ENCODE measurements at regions not wholly inside any gene's neighbourhood (a gene's known extent, or its start where the extent isn't known, plus 50 kb on each side); places are given as distances from the start of the nearest gene placed in this dataset.
"Not testable (repeated sequence)": the region's sequence is repeated elsewhere in the genome, so short reads cannot be mapped to it uniquely, and the experiment has no call there.

- ATAC-seq (ENCODE audit: poor library complexity) (no peak), DNase-seq (no peak)
- intact Hi-C loops (cut with DNase I), result no loop called here
Measured at GRCh38 chr7:11985971-11986370, 154.0 kb upstream of the THSD7A start.

- DNase-seq, result no peak
- ATAC-seq (ENCODE audit: poor library complexity), result no peak
- intact Hi-C loops (cut with DNase I), result no loop called here
Measured at GRCh38 chr7:11988186-11988585, 156.2 kb upstream of the THSD7A start.

GRCh38 chr7:12002428-12002827, 170.4 kb upstream of the THSD7A start:
- ATAC-seq (ENCODE audit: poor library complexity) (no peak), DNase-seq (no peak)
- intact Hi-C loops (cut with DNase I), result no loop called here

GRCh38 chr7:12004581-12004980, 172.6 kb upstream of the THSD7A start:
- ATAC-seq (ENCODE audit: poor library complexity), result no peak
- intact Hi-C loops (cut with DNase I), result no loop called here
- no peak for DNase-seq

- intact Hi-C loops (cut with DNase I), result no loop called here
Measured at GRCh38 chr7:12007576-12007975, 175.6 kb upstream of the THSD7A start.

GRCh38 chr7:12013983-12014382, 182.0 kb upstream of the THSD7A start:
- no peak for ATAC-seq (ENCODE audit: poor library complexity)

More at GRCh38 chr7:12007576-12007975, 175.6 kb upstream of the THSD7A start:
- ATAC-seq (ENCODE audit: poor library complexity) (no peak), DNase-seq (no peak)

GRCh38 chr7:12016439-12016838, 184.4 kb upstream of the THSD7A start:
- intact Hi-C loops (cut with DNase I), result no loop called here
- no peak for ATAC-seq (ENCODE audit: poor library complexity)
- no peak for DNase-seq

More at GRCh38 chr7:12013983-12014382, 182.0 kb upstream of the THSD7A start:
- DNase-seq, result no peak
- intact Hi-C loops (cut with DNase I), result no loop called here

GRCh38 chr7:12017046-12017445, 185.0 kb upstream of the THSD7A start:
- ATAC-seq (ENCODE audit: poor library complexity) (no peak), DNase-seq (no peak)
- intact Hi-C loops (cut with DNase I), result no loop called here

GRCh38 chr7:12022011-12022410, 189.1 kb upstream of the TMEM106B start:
- DNase-seq; intact Hi-C loops (cut with DNase I); ATAC-seq (ENCODE audit: poor library complexity): not testable (repeated sequence)

- DNase-seq (no peak), ATAC-seq (ENCODE audit: poor library complexity) (no peak)
- intact Hi-C loops (cut with DNase I), result no loop called here
Measured at GRCh38 chr7:12025246-12025645, 185.8 kb upstream of the TMEM106B start.

GRCh38 chr7:12028508-12028907, 182.6 kb upstream of the TMEM106B start:
- ATAC-seq (ENCODE audit: poor library complexity) (no peak), DNase-seq (no peak)
- intact Hi-C loops (cut with DNase I), result no loop called here

- intact Hi-C loops (cut with DNase I), result no loop called here
- ATAC-seq (ENCODE audit: poor library complexity), result no peak
- DNase-seq, result no peak
Measured at GRCh38 chr7:12030116-12030515, 181.0 kb upstream of the TMEM106B start.

GRCh38 chr7:12031186-12031585, 179.9 kb upstream of the TMEM106B start:
- no peak for DNase-seq
- no peak for ATAC-seq (ENCODE audit: poor library complexity)
- intact Hi-C loops (cut with DNase I), result no loop called here

GRCh38 chr7:12031638-12032037, 179.5 kb upstream of the TMEM106B start:
- intact Hi-C loops (cut with DNase I), result no loop called here
- ATAC-seq (ENCODE audit: poor library complexity) (no peak), DNase-seq (no peak)

GRCh38 chr7:12032146-12032545, 178.9 kb upstream of the TMEM106B start:
- DNase-seq, result no peak
- no peak for ATAC-seq (ENCODE audit: poor library complexity)
- intact Hi-C loops (cut with DNase I), result no loop called here

- intact Hi-C loops (cut with DNase I); ATAC-seq (ENCODE audit: poor library complexity); DNase-seq: not testable (repeated sequence)
Measured at GRCh38 chr7:12043457-12043856, 167.6 kb upstream of the TMEM106B start.

GRCh38 chr7:12052211-12052610, 158.9 kb upstream of the TMEM106B start:
- no peak for DNase-seq
- intact Hi-C loops (cut with DNase I), result no loop called here
- ATAC-seq (ENCODE audit: poor library complexity), result no peak

- ATAC-seq (ENCODE audit: poor library complexity) (no peak), DNase-seq (no peak)
- intact Hi-C loops (cut with DNase I), result no loop called here
Measured at GRCh38 chr7:12053561-12053960, 157.5 kb upstream of the TMEM106B start.

GRCh38 chr7:12054830-12055229, 156.3 kb upstream of the TMEM106B start:
- ATAC-seq (ENCODE audit: poor library complexity) (no peak), DNase-seq (no peak)
- intact Hi-C loops (cut with DNase I), result no loop called here

GRCh38 chr7:12056381-12056780, 154.7 kb upstream of the TMEM106B start:
- ATAC-seq (ENCODE audit: poor library complexity) (no peak), DNase-seq (no peak)
- intact Hi-C loops (cut with DNase I), result no loop called here

GRCh38 chr7:12056977-12057376, 154.1 kb upstream of the TMEM106B start:
- ATAC-seq (ENCODE audit: poor library complexity) (no peak), DNase-seq (no peak)
- intact Hi-C loops (cut with DNase I), result no loop called here

- DNase-seq (no peak), ATAC-seq (ENCODE audit: poor library complexity) (no peak)
- intact Hi-C loops (cut with DNase I), result no loop called here
Measured at GRCh38 chr7:12062062-12062461, 149.0 kb upstream of the TMEM106B start.
